A673 (cell line): ENCODE measurements at regions not wholly inside any gene's neighbourhood (a gene's known extent, or its start where the extent isn't known, plus 50 kb on each side); places are given as distances from the start of the nearest gene placed in this dataset.

Experiments
- BruUV-seq: library from RNA; stranded (reverse); fragments of 400-500 nt; replicated peaks from 2 replicates; lab custom pipeline; 2021; lab: Mats Ljungman, UMichigan
- CTCF ChIA-PET: fragments of 300-600 bp; sonication (Branson Sonifier 250); formaldehyde crosslinking; loops from one replicate; lab custom pipeline; 2022; ENCODE audit warnings: antibody characterized with exemption; lab: Charles Lee
- POLR2A ChIA-PET: fragments of 300-600 bp; sonication (Branson Sonifier 250); formaldehyde crosslinking; loops from one replicate; lab custom pipeline; 2022; ENCODE audit warnings: antibody characterized with exemption; ENCODE audit not compliant: low non-redundant PET; lab: Charles Lee
- DNase-seq: peaks from one replicate; pipeline ENCODE4 v3.0.0-alpha.2; 2015; ENCODE audit warnings: low spot score
- H3K27ac ChIP-seq: fragments of 200-600 bp; sonication (generic); 2 replicates; pipeline ENCODE4 v1.5.1; 2016; ENCODE audit warnings: mixed run types, low read depth, mild to moderate bottlenecking, mixed read lengths, antibody characterized with exemption, low read length; ENCODE audit not compliant: poor library complexity, severe bottlenecking
- H3K27me3 ChIP-seq: fragments of 200-600 bp; sonication (generic); replicated peaks from 2 replicates; pipeline ENCODE4 v1.6.1; 2017; ENCODE audit warnings: mixed run types, low read depth, mild to moderate bottlenecking, mixed read lengths, antibody characterized with exemption, low read length; ENCODE audit not compliant: insufficient read depth, poor library complexity
- H3K36me3 ChIP-seq: fragments of 200-600 bp; sonication (generic); 2 replicates; pipeline ENCODE4 v1.6.1; 2016; ENCODE audit warnings: mixed run types, mild to moderate bottlenecking, mixed read lengths, antibody characterized with exemption, low read length; ENCODE audit not compliant: insufficient read depth, poor library complexity, severe bottlenecking
- H3K4me1 ChIP-seq: fragments of 200-600 bp; sonication (generic); 2 replicates; pipeline ENCODE4 v1.6.1; 2017; ENCODE audit warnings: mixed run types, mild to moderate bottlenecking, mixed read lengths, antibody characterized with exemption, low read length; ENCODE audit not compliant: insufficient read depth, poor library complexity, severe bottlenecking
- H3K4me3 ChIP-seq: fragments of 200-600 bp; sonication (generic); 2 replicates; pipeline ENCODE4 v1.5.1; 2016; ENCODE audit warnings: low read depth, mixed run types, mild to moderate bottlenecking, mixed read lengths, low read length; ENCODE audit not compliant: poor library complexity, severe bottlenecking
- H3K9me3 ChIP-seq: fragments of 200-600 bp; sonication (generic); 2 replicates; pipeline ENCODE4 v1.6.1; 2016; ENCODE audit warnings: mixed run types, low read depth, mild to moderate bottlenecking, mixed read lengths, antibody characterized with exemption, low read length; ENCODE audit not compliant: poor library complexity, severe bottlenecking
- EZH2 ChIP-seq: fragments of 200-600 bp; sonication (generic); IDR thresholded peaks from 2 replicates; pipeline ENCODE4 v1.6.1; 2017; ENCODE audit warnings: borderline replicate concordance, low read depth, mild to moderate bottlenecking, mixed read lengths, antibody characterized with exemption, low read length; ENCODE audit not compliant: poor library complexity, severe bottlenecking
- intact Hi-C: fragments of 100-400 bp; cut with micrococcal nuclease; formaldehyde crosslinking; loops from one replicate; pipeline ENCODE4 v1.10.0; 2022; ENCODE audit not compliant: unreplicated experiment
- TF ChIP-seq, protein P1 (sequence below): fragments of 300-800, 200-600 bp; sonication (generic); conservative IDR thresholded peaks from 2 replicates; pipeline ENCODE4 v1.5.1; 2017; ENCODE audit warnings: low read depth, mild to moderate bottlenecking, antibody characterized with exemption, low read length, moderate library complexity, mixed read lengths

GRCh38 chr2:215705281-215705680 is 269.4 kb upstream of the FN1 start:
- Histone ChIP-seq H3K4me1 (peaks cover 21% of the 10 kb centered on the region), H3K9me3 (no peaks in the 10 kb centered on the region), H3K27me3 (no peaks in the 10 kb centered on the region), H3K27ac (no peak overlapping the region), H3K4me3 (no peak overlapping the region), H3K36me3 (no peaks in the 10 kb centered on the region)
- ChIA-PET CTCF (no interaction called here), POLR2A (no interaction called here)
- intact Hi-C loops, result no loop called here
- TF ChIP-seq EZH2, result no peak
- TF ChIP-seq, protein P1, sequence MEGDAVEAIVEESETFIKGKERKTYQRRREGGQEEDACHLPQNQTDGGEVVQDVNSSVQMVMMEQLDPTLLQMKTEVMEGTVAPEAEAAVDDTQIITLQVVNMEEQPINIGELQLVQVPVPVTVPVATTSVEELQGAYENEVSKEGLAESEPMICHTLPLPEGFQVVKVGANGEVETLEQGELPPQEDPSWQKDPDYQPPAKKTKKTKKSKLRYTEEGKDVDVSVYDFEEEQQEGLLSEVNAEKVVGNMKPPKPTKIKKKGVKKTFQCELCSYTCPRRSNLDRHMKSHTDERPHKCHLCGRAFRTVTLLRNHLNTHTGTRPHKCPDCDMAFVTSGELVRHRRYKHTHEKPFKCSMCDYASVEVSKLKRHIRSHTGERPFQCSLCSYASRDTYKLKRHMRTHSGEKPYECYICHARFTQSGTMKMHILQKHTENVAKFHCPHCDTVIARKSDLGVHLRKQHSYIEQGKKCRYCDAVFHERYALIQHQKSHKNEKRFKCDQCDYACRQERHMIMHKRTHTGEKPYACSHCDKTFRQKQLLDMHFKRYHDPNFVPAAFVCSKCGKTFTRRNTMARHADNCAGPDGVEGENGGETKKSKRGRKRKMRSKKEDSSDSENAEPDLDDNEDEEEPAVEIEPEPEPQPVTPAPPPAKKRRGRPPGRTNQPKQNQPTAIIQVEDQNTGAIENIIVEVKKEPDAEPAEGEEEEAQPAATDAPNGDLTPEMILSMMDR, result no peak
- DNase-seq, result no peak
- BruUV-seq, result no TSS peak

- peaks cover 10% of the 10 kb centered on the region for H3K9me3 ChIP-seq
- H3K27me3 ChIP-seq, result no peaks in the 10 kb centered on the region
- no peak for DNase-seq
- no peak overlapping the region for H3K4me3 ChIP-seq
- intact Hi-C loops, result no loop called here
- TF ChIP-seq, protein P1, result no peak
- TF ChIP-seq EZH2, result no peak
- H3K27ac ChIP-seq, result no peak overlapping the region
- H3K4me1 ChIP-seq, result peaks cover 21% of the 10 kb centered on the region
- no peaks in the 10 kb centered on the region for H3K36me3 ChIP-seq
- ChIA-PET POLR2A (no interaction called here), CTCF (no interaction called here)
- BruUV-seq, result no TSS peak
Measured at GRCh38 chr2:215702116-215702902, 266.4 kb upstream of the FN1 start.

GRCh38 chr2:215699700-215700538 is 264.1 kb upstream of the FN1 start:
- H3K27ac ChIP-seq, result no peak overlapping the region
- no peak for TF ChIP-seq EZH2
- TF ChIP-seq, protein P1, result no peak
- H3K27me3 ChIP-seq, result no peaks in the 10 kb centered on the region
- DNase-seq, result no peak
- H3K4me3 ChIP-seq, result no peak overlapping the region
- H3K36me3 ChIP-seq, result no peaks in the 10 kb centered on the region
- peaks cover 10% of the 10 kb centered on the region for H3K9me3 ChIP-seq
- ChIA-PET CTCF (no interaction called here), POLR2A (no interaction called here)
- BruUV-seq, result no TSS peak
- H3K4me1 ChIP-seq, result peaks cover 8% of the 10 kb centered on the region
- intact Hi-C loops, result no loop called here
